DOHH2 (cell line): ENCODE measurements at regions not wholly inside any gene's neighbourhood (a gene's known extent, or its start where the extent isn't known, plus 50 kb on each side); places are given as distances from the start of the nearest gene placed in this dataset.

ENCODE experiments used
- H3F3A ChIP-seq: fragments of 200-600 bp; sonication (generic), shearing (Covaris generic); 2 replicates; pipeline ENCODE4 v1.6.0; 2016; ENCODE audit warnings: antibody characterized with exemption, mild to moderate bottlenecking; ENCODE audit not compliant: control insufficient read depth, insufficient read depth
- H3K27ac ChIP-seq: fragments of 200-600 bp; sonication (generic); 2 replicates; pipeline ENCODE4 v1.5.1; 2014; ENCODE audit warnings: low read depth, mild to moderate bottlenecking, low read length, moderate library complexity
- H3K27me3 ChIP-seq: fragments of 200-600 bp; sonication (generic); 2 replicates; pipeline ENCODE4 v1.6.1; 2014; ENCODE audit warnings: mild to moderate bottlenecking, low read length, mixed read lengths; ENCODE audit not compliant: control insufficient read depth
- H3K36me3 ChIP-seq: fragments of 200-600 bp; sonication (generic); 2 replicates; pipeline ENCODE4 v1.6.1; 2014; ENCODE audit warnings: mild to moderate bottlenecking, low read length, moderate library complexity, mixed read lengths; ENCODE audit not compliant: control insufficient read depth
- H3K4me1 ChIP-seq: fragments of 200-600 bp; sonication (generic); 2 replicates; pipeline ENCODE4 v1.6.1; 2014; ENCODE audit warnings: mild to moderate bottlenecking, low read length, mixed read lengths; ENCODE audit not compliant: control insufficient read depth
- H3K4me2 ChIP-seq: fragments of 200-600 bp; sonication (generic); 2 replicates; pipeline ENCODE4 v1.6.0; 2014; ENCODE audit warnings: mild to moderate bottlenecking, low read length, moderate library complexity
- H3K4me3 ChIP-seq: fragments of 200-600 bp; sonication (generic); 2 replicates; pipeline ENCODE4 v1.5.1; 2014; ENCODE audit warnings: mild to moderate bottlenecking, low read length, mixed read lengths
- H3K79me2 ChIP-seq: fragments of 200-600 bp; sonication (generic); 2 replicates; pipeline ENCODE4 v1.6.1; 2014; ENCODE audit warnings: mild to moderate bottlenecking, low read length, mixed read lengths; ENCODE audit not compliant: control insufficient read depth
- H3K9me2 ChIP-seq: fragments of 200-600 bp; sonication (generic); replicated peaks from 2 replicates; pipeline ENCODE4 v1.6.1; 2014; ENCODE audit warnings: mild to moderate bottlenecking, low read length, mixed read lengths; ENCODE audit not compliant: control insufficient read depth
- H3K9me3 ChIP-seq: fragments of 200-600 bp; sonication (generic); 2 replicates; pipeline ENCODE4 v1.6.1; 2014; ENCODE audit warnings: antibody characterized with exemption, low read length, mixed read lengths; ENCODE audit not compliant: control insufficient read depth, insufficient read depth
- H4K20me1 ChIP-seq: fragments of 200-600 bp; sonication (generic); 2 replicates; pipeline ENCODE4 v1.6.0; 2014; ENCODE audit warnings: low read depth, mild to moderate bottlenecking, antibody characterized with exemption, low read length, moderate library complexity; ENCODE audit not compliant: control insufficient read depth, insufficient read depth
- CTCF ChIP-seq: fragments of 200-600 bp; sonication (generic); IDR thresholded peaks from one replicate; pipeline ENCODE4 v1.5.1; 2014; ENCODE audit warnings: antibody characterized with exemption, mild to moderate bottlenecking, low read depth, low read length; ENCODE audit not compliant: poor library complexity, severe bottlenecking
- EZH2phosphoT487 ChIP-seq: fragments of 200-600 bp; sonication (generic); IDR thresholded peaks from 2 replicates; pipeline ENCODE4 v1.6.1; 2017; ENCODE audit warnings: borderline replicate concordance, mild to moderate bottlenecking, antibody characterized with exemption, low read length, moderate library complexity, mixed read lengths

GRCh38 chr22:27514601-27515523 lies 286.7 kb downstream of the MN1 start:
- H3K4me1 ChIP-seq, result no peaks in the 10 kb centered on the region
- no peaks in the 10 kb centered on the region for H3K9me2 ChIP-seq
- peaks cover 4% of the 10 kb centered on the region for H3K27me3 ChIP-seq
- no peaks in the 10 kb centered on the region; the same call in 1 of the 2 replicates for H4K20me1 ChIP-seq
- no peak overlapping the region for H3K27ac ChIP-seq
- H3K4me2 ChIP-seq, result no peak overlapping the region
- no peaks in the 10 kb centered on the region for H3F3A ChIP-seq
- no peaks in the 10 kb centered on the region for H3K9me3 ChIP-seq
- H3K36me3 ChIP-seq, result no peaks in the 10 kb centered on the region
- TF ChIP-seq EZH2phosphoT487 (no peak), CTCF (no peak)
- no peak overlapping the region for H3K4me3 ChIP-seq
- no peaks in the 10 kb centered on the region for H3K79me2 ChIP-seq

GRCh38 chr22:27517361-27518155 lies 284.0 kb downstream of the MN1 start:
- no peaks in the 10 kb centered on the region for H3F3A ChIP-seq
- H3K9me3 ChIP-seq, result no peaks in the 10 kb centered on the region
- no peak overlapping the region for H3K27ac ChIP-seq
- H3K36me3 ChIP-seq, result no peaks in the 10 kb centered on the region
- H3K27me3 ChIP-seq, result no peaks in the 10 kb centered on the region
- no peak overlapping the region for H3K4me3 ChIP-seq
- no peaks in the 10 kb centered on the region for H3K79me2 ChIP-seq
- no peaks in the 10 kb centered on the region; the same call in 1 of the 2 replicates for H4K20me1 ChIP-seq
- no peaks in the 10 kb centered on the region for H3K9me2 ChIP-seq
- H3K4me1 ChIP-seq, result no peaks in the 10 kb centered on the region
- TF ChIP-seq EZH2phosphoT487 (no peak), CTCF (no peak)
- H3K4me2 ChIP-seq, result no peak overlapping the region

GRCh38 chr22:27518531-27519340 lies 282.8 kb downstream of the MN1 start:
- Histone ChIP-seq H3K79me2 (no peaks in the 10 kb centered on the region), H3F3A (no peaks in the 10 kb centered on the region), H3K27me3 (no peaks in the 10 kb centered on the region), H3K9me3 (no peaks in the 10 kb centered on the region), H3K36me3 (no peaks in the 10 kb centered on the region), H3K4me1 (no peaks in the 10 kb centered on the region), H3K4me3 (no peak overlapping the region), H3K4me2 (no peak overlapping the region), H4K20me1 (no peaks in the 10 kb centered on the region; the same call in 1 of the 2 replicates), H3K9me2 (no peaks in the 10 kb centered on the region), H3K27ac (no peak overlapping the region)
- TF ChIP-seq CTCF (no peak), EZH2phosphoT487 (no peak)
